GM20431 (cell line): ENCODE measurements at regions not wholly inside any gene's neighbourhood (a gene's known extent, or its start where the extent isn't known, plus 50 kb on each side); places are given as distances from the start of the nearest gene placed in this dataset.

Experiments used
- in situ Hi-C: fragments of 300-500 bp; cut with MseI, MboI; formaldehyde crosslinking; loops from one replicate; pipeline ENCODE4 v1.15.0; 2020; ENCODE audit warnings: low sequenced_read_pairs; ENCODE audit not compliant: unreplicated experiment

DNA sequence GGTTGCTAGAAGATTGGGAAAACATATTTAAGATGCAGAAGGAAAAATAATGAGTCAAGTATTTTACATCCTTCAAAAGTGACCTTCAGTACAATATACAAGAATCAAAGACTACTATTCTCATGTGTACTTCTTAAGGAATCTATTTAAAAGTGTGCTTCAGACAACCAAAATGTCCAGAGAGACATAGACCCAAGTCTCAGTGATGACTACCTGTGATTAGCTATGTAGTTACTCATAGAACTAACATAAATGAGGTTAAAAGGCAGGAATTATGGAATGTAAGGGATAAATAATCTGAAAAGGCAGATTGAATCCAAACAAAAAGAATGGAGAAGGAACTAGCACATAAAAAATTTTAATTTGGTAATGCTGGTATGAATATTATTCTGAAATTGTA is 634.7 kb upstream of the FAM241A start:
- in situ Hi-C loops, result no loop called here

DNA sequence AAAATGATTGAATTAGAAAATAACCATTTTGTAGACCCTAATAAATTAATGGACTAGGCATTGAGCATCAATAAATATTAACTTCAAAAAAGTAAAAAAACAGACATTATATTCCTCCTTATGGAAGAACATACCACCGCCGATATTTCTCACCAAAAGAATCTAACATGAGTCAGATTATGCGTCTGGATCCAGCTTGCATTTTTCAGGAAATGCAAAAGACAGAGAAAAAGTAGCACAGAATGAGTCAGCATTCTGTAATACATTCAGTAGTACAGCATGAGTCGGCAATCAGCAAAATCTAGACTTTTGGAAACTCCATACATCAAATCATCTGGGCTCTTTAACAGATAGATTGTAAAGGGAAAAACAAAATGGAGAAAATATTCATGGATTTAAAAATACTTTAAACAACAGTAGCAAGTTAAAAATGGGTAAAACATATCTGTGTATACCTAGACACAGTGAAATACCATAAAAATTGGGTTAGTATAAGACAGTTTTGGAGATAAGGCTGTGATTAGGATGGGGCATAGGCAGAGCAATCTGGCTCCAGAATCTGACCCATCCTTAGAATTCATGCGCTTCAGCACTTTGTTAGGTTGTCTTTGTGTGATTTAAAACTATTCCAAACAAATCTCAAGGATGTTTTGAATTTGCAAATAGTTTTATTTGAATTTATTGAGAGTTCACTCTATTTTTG is 633.0 kb upstream of the FAM241A start:
- in situ Hi-C loops, result no loop called here

DNA sequence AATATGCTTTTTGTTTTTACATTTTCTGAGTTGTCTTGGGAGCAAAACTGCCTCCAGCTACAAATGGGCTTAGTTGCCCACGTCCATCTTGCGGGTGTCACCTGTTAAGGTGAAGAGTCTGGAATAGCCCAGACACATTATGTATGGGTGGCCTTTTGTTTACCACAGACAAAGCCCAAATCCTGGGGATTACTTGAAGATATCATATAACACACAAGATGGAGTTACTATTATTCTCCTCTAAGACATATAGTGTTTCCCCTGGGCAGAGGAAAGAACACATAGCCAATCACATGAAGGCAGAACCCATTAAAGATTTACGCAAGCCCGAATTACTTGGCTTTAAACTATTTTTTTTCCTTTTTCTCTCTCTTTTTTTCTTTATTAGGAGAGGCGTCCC is 625.6 kb upstream of the FAM241A start:
- in situ Hi-C loops, result no loop called here

DNA sequence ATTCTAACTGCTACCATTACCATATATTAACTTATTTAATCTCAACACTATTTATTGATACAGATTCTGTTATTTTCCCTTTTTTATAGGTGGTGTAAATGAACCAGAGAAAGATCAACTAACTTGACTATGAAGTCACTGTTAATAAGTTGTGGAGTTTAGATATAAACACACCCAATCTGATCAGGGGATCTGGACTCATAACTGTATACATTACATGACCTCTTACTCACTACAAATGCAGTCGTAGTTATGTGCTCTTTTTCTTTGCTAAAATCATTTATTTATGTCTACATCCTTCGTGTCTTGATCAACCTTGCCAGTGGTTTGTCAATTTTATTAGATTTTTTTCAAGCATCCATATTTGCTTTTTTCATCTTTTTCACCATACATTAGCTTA is 614.8 kb upstream of the FAM241A start:
- in situ Hi-C loops, result no loop called here

DNA sequence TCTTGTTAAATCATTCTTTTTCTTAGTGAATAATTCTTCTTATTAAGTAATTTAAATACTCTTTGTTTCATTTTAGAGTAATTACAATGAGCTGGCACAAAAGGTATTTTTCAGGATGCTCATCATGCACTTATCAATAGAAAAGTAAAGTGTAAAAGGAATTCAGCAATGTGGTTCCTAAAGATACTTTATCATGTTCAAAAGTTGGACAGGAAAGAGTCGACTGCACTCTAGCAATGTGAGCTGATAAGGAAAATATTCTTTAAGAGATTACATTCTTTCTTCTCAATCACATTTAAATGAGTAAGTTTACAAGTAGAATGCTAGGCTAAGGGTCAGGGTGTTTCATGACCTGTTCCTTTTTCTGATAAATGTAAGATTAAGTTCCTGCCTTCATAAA is 609.5 kb upstream of the FAM241A start:
- in situ Hi-C loops, result no loop called here

DNA sequence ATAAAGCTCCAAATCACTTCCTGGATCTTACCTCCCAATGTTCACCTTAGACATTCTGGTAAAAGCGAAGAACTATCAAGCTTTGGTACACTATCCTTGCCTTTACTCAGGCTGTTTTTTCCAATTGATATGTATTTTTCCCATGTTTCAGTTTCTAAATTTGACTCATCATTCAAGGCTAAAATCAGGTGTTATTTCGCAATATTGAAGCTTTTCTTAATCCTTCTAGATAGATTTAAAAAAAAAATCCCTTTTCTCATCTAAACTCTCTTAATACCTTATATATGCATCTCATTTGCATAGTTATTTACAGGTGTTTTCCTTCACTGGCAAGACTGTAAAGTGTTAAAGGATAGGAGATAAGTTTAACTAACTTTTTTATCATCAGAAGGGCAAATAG is 608.1 kb upstream of the FAM241A start:
- in situ Hi-C loops, result no loop called here

DNA sequence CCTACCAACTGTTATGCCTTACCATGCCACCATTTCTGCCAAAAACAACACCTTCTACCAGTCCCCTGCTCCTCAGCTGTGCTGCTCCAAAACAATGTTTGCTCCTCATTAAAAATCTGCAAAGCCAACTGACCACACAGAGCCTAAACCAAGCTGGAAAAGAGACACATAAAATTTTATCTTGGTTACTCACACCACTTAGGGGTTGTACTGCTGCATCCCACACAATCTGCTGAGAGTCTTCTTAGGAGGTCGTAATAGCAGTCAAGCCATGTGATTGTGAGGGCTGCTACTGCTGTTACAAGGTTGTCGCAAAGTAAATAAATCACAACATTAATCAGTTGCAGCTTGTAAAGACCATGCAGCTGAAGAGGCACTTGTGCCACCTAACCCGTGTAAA is 607.4 kb upstream of the FAM241A start:
- in situ Hi-C loops, result no loop called here

DNA sequence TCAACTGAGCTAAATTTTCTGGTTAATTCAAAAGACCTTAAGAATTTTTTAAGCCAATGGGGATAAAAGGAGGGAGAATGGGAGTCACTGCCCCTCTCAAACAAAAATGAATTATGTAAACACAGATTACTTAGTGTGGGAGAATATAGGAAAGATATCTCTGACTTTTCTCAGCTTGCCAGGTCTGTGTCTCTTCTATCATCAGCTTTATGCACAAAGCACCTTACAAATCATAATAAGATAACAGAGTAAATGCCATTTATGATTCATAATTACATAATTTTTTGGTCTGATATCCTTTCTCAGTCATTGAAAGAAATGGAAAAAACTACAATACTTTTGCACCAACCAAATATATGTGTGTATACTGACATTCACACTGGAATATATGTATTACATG is 604.6 kb upstream of the FAM241A start:
- in situ Hi-C loops, result no loop called here

DNA sequence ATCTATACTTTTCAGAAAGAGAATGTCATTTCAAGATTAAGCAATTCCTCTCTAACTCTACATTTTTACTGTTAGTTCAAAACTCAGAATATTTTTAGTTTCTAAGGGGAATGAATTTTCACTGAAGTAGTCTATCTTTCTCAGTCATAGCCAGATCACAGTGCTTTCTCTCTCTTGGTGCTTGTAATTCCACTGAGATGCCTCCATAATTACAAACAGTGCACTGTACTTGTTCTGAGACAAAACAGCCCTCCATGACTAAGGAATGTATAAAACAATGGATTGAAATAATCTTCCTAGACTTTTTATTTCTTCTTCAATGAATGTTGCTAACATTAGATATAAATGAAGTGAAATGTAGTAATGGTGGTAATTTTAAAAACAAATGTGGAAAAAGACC is 603.2 kb upstream of the FAM241A start:
- in situ Hi-C loops, result no loop called here

DNA sequence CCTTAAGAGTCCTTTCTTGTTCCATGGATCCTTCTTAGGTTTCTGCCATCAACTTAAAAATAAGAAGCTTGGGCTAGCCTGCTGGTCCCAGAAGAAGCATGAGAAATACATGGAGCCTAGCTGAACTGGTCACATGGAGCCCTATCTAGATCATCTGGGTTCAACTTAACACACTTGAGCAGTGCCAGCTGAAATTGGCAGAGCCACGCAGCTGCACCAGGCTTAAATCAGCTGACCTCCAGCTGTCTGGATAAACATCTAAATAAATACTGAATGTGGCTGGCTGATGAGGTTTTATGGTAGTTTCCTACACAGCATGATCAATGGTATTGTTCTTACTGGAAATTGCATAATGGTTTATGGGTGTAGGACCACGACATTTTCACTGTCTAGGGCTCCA is 598.4 kb upstream of the FAM241A start:
- in situ Hi-C loops, result no loop called here

DNA sequence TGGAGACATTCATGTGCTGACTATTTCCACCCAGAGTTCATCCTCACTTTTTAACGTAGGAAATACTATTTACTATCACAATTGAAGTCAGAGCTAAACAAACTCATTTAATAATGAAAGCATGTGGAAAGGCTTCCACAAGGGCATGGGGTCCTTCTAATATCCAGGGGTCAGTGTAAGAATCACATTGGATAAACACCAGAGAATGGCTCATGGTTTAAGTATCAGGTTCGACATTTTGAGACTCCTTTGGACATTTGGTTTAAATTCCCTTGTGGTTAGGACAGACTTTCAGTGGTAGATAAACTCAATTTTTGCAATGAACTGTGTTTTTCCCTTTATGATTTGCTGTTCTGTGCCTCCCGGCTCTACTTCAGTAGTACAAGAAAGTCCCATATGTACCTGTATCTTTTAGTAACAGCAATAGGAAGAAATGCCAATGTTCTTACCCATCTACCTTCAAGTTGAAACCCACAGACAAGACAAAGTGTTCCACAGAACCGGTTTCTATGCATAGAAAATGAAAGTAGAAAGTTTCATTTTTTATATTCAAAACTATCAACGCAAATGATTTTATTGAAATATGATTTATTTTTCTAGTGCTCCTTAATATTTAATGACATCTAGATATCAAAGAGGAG is 589.0 kb upstream of the FAM241A start:
- in situ Hi-C loops, result no loop called here

DNA sequence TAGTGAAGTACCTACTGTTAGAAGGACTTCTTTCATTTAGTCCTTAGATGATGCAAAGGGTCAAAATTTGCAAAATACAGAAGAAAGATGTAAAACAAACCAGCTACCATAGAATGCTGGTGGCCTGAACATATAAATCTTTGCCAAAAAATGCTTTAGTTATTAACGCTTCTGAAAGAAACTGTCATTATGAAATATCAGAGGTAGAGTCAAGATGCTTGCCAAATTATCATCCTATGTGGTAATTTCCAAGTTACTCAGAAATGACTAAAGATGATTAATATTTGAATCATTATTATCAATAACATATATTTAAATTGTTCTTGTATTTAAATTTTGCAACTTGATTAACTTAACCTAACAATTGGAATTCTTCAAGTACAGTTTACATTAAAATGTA is 588.4 kb upstream of the FAM241A start:
- in situ Hi-C loops, result no loop called here

DNA sequence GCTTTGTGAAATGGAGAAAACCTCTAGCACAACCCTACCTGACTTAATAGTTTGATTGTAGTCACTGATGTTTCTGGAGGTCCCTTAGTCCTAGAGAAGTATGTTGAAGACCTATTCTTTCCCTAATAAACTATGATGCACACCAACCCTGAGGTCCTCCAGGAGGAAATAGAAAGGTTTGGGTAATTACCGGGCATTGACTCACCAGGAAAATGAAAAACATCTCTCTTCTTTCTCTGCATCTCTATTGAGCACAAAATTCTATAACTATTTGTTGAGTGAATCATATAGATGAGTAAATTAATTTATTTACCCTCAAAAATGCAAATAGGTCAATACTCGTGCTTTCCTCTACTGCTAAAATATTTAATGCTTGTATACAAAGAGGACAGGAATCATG is 582.4 kb upstream of the FAM241A start:
- in situ Hi-C loops, result no loop called here

DNA sequence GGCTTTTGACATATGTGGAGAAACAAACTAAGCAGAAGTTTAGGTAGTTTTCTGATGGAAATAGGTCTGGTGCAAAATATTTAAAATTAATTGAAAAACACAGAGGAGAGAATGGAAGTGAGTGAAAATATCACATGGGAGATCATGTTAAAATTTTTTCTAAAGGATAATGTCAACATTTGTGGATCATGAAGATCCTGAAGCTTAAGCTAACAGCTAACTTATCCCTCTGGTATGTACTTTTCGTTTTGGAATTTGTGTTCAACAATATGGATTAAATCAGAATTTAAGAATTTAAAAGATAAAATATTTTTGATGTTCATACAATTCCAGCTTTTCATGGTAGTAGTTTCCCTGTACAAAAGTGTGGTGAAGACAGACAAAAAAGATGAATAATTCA is 572.8 kb upstream of the FAM241A start:
- in situ Hi-C loops, result no loop called here

DNA sequence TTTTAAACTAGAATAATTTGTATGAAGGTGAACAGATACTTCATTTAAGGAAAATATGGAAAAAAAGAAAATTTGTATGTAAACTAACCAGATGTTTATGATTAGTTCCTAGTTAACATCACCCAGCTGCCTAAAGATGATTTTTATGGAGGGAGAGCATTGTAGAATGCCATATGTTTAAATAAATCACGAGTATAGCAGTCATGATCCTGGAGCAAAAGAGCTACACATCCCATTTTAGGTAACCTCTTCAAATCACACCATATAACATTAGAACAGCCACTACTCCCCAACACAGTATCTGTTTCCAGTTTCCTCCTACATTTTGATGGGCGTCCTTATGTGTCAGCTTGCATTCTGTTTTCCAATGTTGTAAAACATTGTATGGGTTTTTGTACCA is 571.9 kb upstream of the FAM241A start:
- in situ Hi-C loops, result no loop called here

DNA sequence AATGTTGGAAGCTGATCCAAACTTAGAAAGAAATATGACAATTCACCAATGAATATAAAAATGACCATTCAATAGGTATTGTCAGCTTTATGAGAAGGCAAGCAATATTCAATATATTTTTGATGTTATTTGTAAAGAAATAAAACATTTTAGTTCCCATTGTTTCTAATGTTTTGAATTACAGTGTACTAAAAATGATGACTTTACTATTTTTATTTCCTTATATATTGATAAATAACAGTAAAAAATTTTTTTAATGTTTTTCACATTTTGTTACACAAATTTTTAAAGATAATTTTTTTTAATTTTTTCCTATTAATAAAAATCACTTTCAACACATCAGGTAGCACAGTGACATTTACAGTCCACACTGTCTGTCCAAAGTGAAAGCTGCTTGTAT is 565.5 kb upstream of the FAM241A start:
- in situ Hi-C loops, result no loop called here

DNA sequence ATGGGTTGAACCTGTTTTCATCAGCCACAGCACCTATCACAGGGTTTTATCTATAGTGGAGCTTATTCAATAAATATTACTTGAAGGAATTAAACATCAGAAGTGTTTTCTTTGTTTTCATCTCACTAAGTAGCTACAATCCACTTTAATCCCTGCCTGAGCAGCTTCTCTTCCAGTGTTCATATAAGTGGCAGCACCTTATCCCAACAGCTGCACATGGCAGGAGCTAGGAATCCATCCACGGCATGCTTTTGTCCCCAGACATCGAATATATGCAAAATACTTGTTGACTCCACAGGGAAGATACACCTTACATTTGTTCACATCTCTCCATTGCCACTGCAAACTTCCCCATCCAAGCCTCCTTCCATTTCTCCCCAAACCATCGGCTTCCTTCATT is 549.8 kb upstream of the FAM241A start:
- in situ Hi-C loops, result no loop called here

DNA sequence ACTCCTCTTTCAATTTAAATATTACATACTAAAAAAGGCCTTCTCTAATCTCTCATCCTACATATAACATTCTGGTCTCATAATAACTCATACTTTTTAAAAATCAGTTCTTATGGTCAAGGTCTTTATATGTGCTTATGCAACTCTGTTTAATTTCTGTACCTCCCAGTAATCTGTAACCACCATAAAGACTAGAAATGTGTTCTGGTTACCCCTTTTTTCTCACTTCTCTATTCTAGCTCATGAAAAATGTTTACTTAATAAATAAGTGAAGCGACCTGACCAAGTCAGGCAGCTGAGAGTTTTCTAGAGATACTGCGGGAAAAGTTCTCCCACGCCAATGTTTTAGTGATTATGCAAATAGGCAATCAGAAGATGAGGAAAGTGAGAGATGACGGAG is 548.8 kb upstream of the FAM241A start:
- in situ Hi-C loops, result no loop called here

DNA sequence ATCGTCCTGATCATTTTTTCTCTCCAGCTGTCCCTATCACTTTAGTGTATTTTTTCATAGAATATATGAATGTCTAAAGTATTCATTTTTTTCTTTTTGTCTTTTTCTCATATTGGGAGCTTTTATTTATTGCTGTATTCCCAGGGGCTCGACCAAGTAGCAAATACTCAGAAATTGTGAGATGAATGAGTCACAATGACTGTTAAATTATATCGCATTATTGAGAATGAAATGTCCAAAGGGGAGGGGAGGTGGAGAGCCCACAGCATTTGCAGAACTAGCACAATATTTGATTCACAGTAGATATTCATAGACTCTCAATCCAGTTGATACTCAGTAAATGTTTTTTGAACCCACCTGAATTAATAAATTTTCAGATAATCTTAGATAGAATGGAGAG is 543.6 kb upstream of the FAM241A start:
- in situ Hi-C loops, result no loop called here

DNA sequence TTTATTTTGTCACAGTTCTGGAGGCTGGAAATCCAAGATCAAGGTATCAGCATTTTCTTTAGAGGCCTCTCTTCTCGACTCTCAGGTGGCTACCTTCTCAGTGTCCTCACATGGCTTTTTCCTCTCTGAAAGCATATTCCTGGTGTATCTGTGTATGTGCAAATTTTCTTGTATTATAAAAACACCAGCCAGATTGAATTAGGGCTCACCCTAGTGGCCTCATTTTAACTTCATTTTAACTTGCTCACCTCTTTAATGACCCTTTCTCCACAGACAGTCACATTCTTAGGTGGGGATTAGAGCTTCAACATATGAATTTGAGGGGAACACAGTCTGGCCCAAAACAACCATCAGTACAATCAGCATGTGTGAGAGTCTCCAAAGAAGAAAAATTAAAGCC is 542.4 kb upstream of the FAM241A start:
- in situ Hi-C loops, result no loop called here

DNA sequence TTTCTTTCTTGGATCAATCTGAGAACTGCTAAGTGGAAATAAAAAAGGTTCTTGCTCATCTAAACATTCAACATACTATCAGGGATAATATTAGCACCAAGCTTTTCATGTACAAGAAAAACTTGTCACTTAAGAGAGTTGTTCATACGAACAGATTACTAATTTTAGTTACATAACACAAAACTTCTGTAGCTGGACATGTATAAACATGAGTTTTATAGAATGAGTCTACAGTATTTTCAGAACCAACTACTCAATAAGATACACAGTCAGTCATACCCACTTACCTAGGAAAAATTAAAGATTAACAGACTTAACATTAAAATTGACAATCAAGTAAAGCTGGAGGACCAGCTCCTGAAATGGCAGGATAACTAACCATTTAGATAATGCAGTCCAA is 540.1 kb upstream of the FAM241A start:
- in situ Hi-C loops, result no loop called here

DNA sequence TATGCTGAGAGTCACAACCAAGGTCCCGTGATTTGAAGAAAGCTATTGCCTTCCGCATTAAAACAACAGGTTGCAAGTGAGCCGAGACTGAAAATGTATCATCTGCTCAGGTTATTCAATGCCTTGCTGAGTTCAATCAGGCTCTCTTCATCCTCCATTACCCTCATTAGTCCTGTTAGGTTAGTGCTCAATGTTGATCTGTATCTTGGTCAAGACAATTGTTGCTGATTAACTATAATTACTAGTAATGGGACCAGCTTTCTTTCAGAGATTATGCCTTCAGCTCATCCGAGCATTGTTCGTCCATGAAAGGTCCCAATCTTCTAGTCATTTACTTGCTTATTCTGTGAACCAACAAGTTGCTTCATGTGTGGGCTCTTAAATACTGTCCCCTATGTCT is 534.6 kb upstream of the FAM241A start:
- in situ Hi-C loops, result no loop called here
